CD4-positive, alpha-beta T cell treated with Interleukin-17A for 4 hours (primary cell): ENCODE measurements at regions not wholly inside any gene's neighbourhood (a gene's known extent, or its start where the extent isn't known, plus 50 kb on each side); places are given as distances from the start of the nearest gene placed in this dataset.

ENCODE experiments used
- DNase-seq: peaks from one replicate; pipeline ENCODE4 v3.0.0-alpha.2; 2020; ENCODE audit warnings: mixed read lengths

DNA sequence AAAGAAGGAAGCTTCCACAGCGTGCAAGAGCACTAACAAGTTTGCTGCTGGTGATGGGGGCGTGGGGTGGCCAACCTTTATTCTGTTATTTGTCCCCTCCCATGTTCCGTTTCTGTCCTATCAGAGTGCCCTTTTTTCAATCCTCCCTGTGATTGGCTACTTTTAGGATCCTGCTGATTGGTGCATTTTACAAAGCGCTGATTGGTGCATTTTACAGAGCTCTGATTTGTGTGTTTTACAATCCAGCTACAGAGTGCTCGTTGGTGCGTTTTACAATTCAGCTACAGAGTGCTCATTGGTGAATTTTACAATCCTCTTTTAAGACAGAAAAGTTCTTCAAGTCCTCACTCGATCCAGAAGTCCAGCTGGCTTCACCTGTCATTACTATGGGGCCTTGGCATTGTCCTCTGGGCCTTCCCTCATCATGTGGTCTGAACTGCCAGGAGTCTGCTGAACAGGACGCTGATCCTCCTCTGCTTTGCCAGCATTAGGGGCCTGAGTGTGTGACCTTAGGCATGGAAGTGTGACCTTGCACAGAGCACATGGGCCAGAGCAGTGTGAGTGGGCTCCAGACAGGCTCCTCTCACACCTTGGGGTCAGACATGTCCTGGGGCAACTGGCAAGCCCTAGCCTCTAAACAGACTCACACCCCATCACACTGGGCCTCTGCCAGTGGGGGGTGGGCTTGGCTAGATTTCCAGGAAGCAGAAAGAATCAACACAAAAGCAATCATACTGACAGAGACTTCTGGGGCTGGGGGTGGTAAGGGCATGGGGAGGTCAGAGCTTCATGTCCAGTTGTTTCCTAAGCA is 167.4 kb downstream of the PTPN20 start:
- no peak for DNase-seq

DNA sequence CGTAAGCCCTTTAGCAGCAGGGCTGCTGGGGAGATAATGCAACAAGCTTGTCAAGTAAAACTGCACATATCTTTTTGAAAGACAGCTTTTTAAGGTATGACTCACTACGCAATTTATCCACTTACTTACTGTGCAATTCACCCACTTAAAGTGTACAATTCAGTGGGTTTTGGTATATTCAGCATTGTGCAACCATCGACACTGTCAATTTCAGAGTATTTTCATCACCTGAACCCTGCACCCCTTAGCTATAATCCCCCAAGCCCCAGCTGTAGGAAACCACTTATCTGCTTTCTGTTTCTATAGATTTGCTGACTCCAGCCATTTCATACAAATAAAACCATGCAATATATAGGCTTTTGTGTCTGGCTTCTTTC is 168.0 kb downstream of the PTPN20 start:
- no peak for DNase-seq

DNA sequence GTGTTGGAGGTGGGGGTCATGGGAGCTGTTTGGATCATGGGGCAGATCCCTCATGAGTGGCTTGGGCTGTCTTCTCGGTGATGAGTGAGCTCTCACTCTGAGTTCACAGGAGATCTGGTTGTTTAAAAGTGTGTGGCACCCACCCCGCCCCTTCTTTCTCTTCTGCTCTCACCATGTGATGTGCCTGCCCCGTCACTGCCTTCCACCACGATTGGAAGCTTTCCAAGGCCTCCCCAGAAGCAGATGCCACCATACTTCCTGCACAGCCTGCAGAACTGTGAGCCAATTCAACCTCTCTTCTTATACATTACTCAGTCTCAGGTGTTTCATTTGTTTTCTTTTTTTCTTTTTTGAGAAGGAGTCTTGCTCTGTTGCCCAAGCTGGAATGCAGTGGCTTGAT is 170.0 kb downstream of the PTPN20 start:
- peak; percentile 57 for DNase-seq

DNA sequence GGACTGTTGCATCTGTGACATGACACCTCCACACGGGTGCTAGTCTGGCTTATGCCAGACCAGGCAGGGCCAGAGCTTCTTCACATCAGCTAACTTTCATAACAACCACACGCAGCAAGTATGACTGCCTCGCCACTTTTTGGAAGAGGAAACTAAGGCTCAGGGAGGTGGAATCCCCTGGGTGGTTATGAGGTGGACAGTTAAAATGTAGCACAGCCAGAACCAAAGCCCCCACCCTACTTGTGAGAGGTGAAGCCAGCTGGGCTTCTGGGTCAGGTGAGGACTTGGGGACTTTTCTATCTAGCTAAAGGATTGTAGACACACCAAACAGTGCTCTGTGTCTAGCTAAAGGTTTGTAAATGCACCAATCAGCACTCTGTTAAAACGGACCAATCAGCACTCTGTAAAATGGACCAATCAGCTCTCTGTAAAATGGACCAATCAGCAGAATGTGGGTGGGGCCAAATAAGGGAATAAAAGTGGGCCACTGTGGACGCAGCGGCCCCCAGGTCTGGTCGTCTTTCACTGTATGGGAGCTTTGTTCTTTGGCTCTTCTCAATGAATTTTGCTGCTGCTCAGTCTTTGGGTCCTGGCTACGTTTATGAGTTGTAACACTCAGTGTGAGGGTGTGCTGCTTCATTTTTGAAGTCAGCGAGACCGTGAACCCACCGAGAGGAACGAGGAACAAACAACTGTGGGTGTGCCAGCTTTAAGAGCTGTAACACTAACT is 171.0 kb downstream of the PTPN20 start:
- no peak for DNase-seq

DNA sequence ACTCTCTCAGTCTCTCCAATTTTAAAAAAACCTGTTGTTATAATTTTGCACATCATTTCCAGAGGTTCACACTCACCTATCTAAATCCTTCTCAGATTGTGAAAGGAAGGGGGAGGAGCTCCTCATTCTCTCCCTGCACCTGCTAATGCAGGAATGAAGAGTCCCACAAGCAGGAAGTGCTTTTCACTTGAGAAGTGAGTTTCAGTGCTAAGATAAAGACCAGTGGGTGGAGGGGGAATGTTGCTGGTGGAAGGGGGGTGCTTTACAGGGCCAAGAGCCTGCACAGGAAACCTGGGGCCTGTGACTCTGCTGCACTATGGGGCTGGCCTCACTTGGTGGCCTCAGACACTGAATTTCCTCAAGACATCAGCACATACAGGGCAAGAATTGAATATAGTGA is 176.4 kb downstream of the PTPN20 start:
- peak; percentile 23 for DNase-seq

DNA sequence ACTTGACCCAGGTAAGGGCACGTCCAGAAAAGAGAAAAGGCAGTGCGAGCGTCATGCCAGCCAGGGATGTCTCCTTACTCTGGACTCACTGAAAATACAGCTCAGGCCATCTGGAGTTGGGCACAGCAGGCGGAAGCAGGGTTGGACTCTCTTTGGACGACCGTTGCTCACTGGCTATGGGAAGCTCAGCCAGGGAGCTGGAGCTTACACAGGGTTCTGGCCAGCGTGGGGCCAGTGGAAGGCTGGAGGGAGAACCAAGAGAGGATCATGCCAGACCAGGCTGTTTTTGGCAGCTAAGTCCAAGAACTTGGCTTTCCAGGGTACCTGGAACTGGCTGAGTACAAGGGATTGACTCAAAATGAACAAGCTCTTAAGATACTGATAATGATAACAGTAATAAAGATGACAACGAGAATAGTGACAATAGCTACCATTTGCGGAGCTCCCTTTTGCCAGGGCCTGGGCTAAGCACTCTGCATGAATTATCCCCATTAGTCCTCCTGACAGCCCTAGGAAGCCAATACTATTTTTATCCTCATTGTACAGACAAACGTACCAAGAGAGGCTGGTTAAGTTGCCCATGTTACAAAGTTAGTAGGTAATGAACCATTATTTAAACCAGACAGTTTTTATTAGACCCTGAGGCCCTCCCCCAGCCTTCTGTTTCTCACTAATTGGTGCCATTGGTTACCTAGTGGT is 177.6 kb downstream of the PTPN20 start:
- no peak for DNase-seq

DNA sequence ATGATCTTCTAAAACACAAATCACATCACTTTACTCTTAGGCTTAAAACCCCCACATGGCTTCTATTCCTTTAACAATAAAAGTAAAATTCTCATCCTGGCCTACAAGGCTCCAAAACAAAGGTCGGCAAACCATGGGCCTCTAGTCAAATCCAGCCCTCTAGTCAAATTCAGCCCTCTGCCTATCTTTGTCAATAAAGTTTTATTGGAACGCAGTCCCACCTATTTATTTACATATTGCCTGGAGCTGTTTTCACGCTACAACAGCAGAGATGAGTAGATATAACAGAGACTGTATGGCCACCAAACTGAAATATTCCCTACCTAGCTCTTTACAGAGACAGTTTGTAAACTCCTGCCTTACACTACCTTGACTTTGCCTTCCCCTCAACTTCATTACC is 178.8 kb downstream of the PTPN20 start:
- no peak for DNase-seq

DNA sequence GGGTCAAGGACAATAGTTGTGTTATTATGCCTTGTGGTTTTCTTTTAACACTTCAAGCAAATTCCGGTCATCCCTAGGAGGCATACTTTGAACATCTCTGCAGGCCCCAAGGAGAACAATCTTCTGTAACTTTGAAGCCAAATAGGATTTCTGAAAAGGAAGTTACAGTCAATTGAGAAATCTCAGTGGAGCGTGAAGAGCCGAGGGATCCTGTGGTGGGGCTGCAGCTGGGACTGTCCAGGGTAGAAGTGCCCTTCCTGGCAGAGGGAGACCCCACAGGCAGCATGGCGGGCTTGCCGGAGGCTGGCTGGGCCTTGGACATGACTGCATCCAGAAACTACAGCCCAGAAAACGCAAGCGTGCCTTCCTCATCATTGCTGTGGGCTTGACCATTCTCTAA is 179.7 kb downstream of the PTPN20 start:
- DNase-seq: no peak

DNA sequence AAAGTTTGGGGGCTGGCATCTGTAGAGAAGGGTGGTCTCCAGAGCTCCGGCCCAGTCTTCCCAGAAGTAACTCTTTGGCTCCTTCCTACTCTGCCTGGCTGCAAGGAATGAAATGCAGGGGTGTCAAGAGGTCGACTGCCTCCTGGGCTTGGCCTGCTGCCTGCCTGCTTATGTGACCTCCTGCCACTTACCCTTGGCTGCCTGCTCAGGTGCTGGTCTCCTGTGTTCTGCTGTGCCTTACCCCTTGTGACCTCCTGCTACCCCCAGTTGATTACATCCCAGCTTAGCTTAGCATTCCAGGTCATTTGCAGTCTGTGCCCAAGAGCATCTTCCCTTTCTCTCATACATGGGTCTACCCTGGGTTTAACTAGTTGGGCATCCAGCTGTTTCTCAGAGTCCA is 180.2 kb downstream of the PTPN20 start:
- DNase-seq: no peak

DNA sequence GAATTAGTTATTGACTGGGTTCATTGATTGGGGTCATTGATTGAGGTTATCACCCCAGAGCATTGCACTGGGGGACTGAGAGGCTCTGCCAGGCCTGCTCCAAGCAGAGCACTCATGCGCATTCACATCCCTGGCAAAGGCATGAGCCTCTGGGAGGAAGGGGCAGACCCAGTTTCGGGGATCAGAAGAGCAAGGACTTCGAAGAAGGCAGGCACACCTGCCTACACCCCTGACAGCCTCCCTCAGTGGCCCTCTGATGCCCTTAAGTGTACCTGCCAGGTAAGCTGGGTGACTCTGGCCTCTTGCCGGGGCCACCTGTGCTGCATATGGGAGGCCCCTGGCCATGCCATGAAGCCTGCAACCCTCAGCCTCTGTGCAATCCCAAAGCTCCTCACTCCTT is 181.1 kb downstream of the PTPN20 start:
- no peak for DNase-seq

DNA sequence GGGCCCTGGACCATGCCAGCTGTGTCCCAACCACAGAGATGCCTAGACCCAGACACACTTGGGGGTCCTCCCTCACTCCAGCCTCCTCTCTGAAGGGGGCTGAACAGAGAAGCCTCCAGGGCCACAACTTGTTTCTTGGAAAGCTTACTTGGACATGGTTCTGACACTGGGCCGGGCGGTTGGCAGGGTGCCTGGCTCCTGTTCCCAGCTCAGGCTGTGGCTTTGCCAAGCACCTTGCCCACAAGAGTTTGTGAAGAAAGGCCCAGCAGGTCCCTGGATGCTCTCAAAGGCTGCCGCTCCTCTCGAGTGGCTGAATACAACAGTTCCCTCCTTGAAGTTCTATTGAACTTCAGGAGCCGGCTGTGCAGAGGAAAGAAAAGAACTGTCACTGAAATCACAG is 181.6 kb downstream of the PTPN20 start:
- DNase-seq: no peak

DNA sequence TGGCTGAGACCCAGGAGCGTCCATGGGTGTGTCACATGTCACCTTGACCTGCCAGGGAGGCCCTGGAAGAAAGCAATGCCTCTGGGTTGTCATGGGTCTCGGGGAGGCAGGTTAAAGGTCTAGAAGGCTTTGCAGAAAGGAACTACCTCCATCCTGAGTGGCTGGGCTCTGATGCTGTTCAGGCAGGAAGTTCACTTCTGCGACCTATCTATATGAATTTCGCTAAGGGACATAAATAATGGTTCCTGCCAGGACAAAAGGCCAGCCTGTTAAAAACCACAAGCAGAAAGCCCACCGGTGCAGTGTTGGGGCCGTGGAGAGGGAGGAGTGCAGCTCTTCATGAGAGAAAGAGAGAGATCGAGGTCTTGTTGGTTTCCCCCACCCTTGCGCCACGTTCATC is 182.9 kb downstream of the PTPN20 start:
- no peak for DNase-seq

DNA sequence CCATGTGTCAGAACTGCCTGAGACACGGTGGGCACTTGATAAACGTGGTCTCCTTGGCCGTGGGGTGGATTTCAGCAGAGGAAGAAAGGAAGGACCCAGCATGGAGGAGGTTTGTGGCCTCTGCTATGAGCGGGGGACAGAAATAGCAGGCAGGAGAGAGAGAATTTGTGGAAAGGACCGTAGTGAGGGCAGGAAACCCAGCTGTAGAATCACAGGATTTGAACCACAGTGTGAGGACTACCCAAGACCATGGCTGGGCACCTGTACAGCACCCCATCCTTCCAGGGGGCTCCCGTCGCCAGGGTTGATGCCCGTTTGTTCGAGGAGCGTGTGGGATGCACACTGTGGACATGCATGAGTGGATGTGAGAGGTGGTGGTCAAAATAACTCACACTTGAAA is 183.4 kb downstream of the PTPN20 start:
- no peak for DNase-seq

DNA sequence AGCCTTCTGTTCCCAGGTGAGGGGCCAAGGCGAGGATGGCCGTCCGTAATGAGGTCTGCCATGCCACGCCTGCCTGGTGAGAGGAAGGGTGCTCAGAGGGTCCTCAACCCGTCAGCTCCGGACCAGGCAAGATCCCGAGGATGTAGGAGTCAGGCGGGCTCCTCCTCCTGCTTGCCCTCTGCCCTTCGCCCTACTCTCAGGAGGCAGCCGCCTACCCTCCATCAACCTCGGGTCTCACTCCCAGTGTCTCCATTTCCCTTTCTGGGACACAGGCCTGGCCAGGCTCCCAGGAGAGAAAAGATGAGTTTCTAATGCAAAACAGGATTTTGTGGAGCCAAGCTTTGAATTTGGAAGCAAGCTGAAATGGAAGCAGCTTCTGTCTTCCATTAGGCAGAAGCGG is 184.0 kb downstream of the PTPN20 start:
- no peak for DNase-seq

DNA sequence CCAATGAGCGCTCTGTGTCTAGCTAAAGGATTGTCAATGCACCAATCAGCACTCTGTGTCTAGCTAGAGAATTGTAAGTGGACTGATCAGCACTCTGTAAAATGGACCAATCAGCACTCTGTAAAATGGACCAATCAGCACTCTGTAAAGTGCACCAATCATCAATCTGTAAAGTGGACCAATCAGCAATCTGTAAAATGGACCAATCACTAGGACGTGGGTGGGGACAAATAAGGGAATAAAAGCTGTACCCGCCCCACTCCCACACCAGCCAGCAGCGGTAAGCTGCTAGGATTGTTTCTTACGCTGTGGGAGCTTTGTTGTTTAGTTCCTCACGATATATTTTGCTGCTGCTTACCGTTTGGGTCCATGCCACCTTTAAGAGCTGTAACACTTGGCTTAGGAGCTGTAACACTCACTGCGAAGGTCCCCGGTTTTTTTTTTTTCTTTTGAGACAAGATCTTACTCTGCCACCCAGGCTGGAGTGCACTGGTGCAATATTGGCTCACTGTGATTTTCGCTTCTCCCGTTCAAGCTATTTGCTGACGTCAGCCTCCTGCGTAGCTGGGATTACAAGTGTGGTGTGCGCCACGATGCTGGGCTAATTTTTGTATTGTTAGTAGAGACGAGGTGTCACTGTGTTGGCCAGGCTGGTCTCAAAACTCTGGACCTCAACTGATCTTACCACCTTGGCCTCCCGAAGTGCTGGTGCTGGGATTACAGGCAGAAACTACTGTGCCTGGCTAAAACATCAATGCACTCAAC is 184.8 kb downstream of the PTPN20 start:
- no peak for DNase-seq

DNA sequence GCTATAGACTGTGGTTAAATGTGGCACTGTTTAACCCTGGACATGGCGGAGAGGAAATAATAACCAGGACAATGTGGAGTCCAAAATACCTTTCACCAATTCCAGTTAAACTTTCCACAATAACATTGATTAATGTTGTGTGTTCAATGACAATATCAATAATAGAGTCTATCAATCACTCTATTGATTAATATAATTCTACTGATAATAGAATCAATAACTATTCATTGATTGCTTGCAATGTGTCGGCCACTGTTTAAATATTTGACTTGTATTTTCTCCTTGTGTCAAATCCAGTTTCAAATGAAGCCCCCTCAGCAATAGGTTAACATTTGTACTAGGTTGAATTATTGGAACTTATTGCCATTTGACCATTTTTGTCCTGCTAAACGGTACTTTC is 187.0 kb downstream of the PTPN20 start:
- DNase-seq: no peak

DNA sequence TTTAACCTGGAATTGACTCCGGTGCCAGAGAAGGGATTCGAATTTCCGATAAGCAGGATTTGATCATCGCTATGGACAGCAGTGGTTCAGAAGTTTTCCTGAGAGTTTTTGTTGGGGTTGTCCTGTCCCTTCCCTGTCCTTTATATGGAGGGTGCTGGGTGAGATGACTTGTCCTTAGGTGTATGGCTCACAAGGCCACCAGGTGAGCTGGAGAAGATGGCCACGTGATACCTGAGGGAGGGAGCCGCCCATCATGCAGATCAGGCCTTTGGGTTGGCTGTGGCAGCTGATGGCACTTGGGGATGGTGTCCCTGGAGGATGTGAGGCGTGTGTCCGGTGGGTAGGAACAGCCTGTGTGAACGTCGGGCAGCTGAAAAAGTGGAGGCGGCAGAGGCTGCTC is 187.7 kb downstream of the PTPN20 start:
- DNase-seq: no peak

DNA sequence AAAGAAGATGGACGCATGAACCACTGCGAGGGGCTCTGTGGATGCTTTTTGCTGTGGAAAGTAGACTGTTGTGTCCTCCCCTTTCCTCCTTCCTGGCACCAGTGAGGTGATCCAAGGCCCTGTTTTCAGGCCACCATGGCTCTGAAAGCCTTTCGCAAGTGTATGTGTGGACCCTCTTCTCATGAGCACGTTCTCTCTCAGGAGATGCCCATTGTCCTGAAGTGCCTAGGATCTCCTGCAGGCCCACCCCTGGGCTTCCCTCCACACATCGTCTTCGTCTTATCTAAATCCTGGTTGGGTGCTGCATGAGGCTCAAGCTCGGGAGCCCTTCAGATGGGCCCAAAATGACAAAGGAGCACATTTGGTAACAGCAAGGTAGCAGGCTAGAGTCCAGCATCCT is 188.2 kb downstream of the PTPN20 start:
- no peak for DNase-seq

DNA sequence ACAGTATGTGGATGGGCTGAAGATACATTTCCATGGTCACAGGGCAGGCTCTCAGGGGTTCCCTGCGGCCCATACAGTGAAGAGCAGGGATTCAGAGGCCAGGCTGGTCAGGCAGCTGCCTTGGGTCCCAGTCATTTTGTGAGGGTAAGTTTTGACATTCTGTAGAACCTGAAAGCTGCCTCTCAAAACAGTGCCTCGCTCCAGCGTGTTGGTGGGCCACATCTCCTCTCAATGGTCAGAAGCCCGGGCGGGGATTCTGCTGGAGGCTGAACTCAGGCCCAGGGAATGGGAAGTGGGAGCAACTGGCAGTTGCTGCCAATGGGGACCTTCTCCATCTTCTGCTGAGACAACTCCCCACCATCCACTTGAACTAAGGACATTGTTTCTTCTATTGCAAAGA is 190.0 kb downstream of the PTPN20 start:
- DNase-seq: no peak

DNA sequence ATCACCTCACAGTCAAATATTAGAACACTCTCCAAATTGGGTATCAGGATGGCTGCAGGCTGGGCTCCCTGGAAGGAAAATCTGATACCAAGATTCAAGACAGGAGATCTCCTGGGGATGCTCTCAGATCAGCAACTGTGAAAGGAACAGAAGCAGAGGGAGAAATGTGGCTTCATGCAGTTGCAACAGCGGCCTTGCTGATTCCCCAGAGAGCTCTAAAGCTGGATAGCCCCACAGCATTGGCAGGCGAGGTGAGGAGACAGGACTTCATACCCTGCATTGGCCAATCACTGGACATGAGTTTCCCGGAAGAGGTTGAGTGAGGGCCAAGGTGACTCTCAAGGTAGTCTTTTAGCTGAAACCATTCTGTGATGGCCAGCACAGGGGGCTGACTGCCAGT is 190.6 kb downstream of the PTPN20 start:
- DNase-seq: no peak

DNA sequence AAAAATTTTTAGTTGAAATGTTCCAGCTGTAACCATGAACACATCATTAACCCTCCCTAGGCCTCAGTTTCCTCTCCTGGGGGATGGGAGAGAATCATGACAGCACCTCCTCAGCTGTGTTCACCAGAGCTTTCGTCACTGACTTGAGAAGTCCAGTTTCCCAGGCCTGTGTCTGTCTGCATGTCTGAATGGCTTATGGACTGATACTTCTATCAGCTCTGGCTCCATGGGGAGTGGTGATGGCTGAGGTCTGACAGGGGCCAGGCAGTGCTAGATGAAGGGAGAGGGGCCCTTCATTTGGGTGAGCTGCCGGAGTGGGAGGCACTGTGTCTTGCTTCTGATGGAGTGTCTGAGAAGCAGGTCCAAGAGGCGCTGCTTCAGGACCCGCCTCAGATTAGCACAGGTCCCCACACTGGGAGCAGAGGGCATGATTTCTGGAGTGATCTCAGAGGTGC is 192.9 kb downstream of the PTPN20 start:
- DNase-seq: no peak

DNA sequence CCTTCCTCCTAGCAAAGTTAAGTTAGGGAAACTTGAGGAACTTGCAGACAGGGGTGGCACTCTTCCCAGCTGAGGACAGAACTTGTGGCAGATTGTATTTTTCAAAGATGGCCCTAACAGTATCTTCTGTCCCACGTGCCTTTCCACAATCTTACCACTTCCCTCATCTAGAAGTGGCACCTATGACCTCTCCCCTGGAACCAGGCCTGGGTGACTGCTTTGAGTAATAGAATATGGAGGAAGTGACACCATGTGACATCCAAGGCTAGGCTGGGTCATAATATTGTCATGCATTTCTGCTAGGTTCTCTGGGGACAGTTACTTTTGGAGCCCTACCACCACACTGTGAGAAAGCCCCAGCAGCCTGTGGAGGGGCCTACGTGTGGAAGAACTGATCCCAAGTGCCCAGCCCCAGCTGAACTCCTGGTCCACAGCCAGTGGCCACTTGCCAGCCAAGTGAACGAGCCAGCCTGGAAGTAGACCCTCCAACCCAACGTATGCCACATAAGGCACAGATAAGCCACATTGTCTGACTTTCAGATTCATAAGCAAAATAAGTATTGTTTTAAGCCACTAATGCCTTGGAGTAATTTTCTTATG is 193.7 kb downstream of the PTPN20 start:
- DNase-seq: no peak
